Panc1 (cell line): ENCODE measurements at regions not wholly inside any gene's neighbourhood (a gene's known extent, or its start where the extent isn't known, plus 50 kb on each side); places are given as distances from the start of the nearest gene placed in this dataset.

ENCODE experiments used
- ATAC-seq: fragments of 200-7000 bp; cut with Tn5 transposase; 2 replicates; pipeline ENCODE4 v1.9.1; 2020; ENCODE audit warnings: mild to moderate bottlenecking, moderate library complexity
- BruUV-seq: library from RNA; stranded (reverse); fragments of 400-500 nt; replicated peaks from 2 replicates; lab custom pipeline; 2021; lab: Mats Ljungman, UMichigan
- CTCF ChIA-PET: fragments of 300-600 bp; sonication (Branson Sonifier 250); formaldehyde crosslinking; loops from one replicate; lab custom pipeline; 2022; ENCODE audit warnings: antibody characterized with exemption; lab: Charles Lee
- POLR2A ChIA-PET: fragments of 300-600 bp; sonication (Branson Sonifier 250); formaldehyde crosslinking; loops from one replicate; lab custom pipeline; 2022; ENCODE audit warnings: antibody characterized with exemption; lab: Charles Lee
- DNase-seq: peaks from one replicate; pipeline ENCODE4 v3.0.0-alpha.2; 2010; ENCODE audit warnings: low read depth, low spot score
- H3K27ac ChIP-seq: 2 replicates; pipeline ENCODE4 v1.5.1; 2011; ENCODE audit warnings: mild to moderate bottlenecking, low read length, inconsistent platforms
- H3K27me3 ChIP-seq: fragments of 200-500 bp; sonication (Bioruptor generic); 2 replicates; pipeline ENCODE4 v1.6.0; 2014; ENCODE audit warnings: low read length, inconsistent platforms; ENCODE audit not compliant: control insufficient read depth, insufficient read depth
- H3K36me3 ChIP-seq: fragments of 200-500 bp; sonication (Bioruptor generic); 2 replicates; pipeline ENCODE4 v1.5.1; 2014; ENCODE audit warnings: inconsistent platforms, mild to moderate bottlenecking, low read length, moderate library complexity; ENCODE audit not compliant: control insufficient read depth, insufficient read depth
- H3K4me1 ChIP-seq: 2 replicates; pipeline ENCODE4 v1.5.1; 2011; ENCODE audit warnings: inconsistent platforms, mild to moderate bottlenecking, low read length, moderate library complexity; ENCODE audit not compliant: control insufficient read depth, insufficient read depth
- H3K4me3 ChIP-seq, 2 experiments: 2 replicates each; pipeline ENCODE4 v1.5.1; 2011 to 2012; ENCODE audit warnings: low read depth in 2 of 2, low read length in 2 of 2, mild to moderate bottlenecking in 2 of 2, inconsistent platforms in 1 of 2, moderate library complexity in 1 of 2
- H3K9me3 ChIP-seq: fragments of 200-500 bp; sonication (Bioruptor generic); 2 replicates; pipeline ENCODE4 v1.5.1; 2014; ENCODE audit warnings: low read depth, mild to moderate bottlenecking, inconsistent platforms, low read length, moderate library complexity; ENCODE audit not compliant: control insufficient read depth, insufficient read depth
- CTCF ChIP-seq: fragments of 450-650 bp; IDR thresholded peaks from 2 replicates; pipeline ENCODE4 v1.5.1; 2017; ENCODE audit warnings: mild to moderate bottlenecking
- POLR2AphosphoS5 ChIP-seq: IDR thresholded peaks from 2 replicates; pipeline ENCODE4 v1.6.1; 2012; ENCODE audit warnings: mild to moderate bottlenecking, low read depth, low read length, moderate library complexity
- REST ChIP-seq, 2 experiments: IDR thresholded peaks; 2 replicates each; pipeline ENCODE4 v1.6.1; 2011 to 2012; ENCODE audit warnings: low read depth in 2 of 2, control low read depth in 1 of 2, low read length in 1 of 2, mild to moderate bottlenecking in 1 of 2, moderate library complexity in 1 of 2; ENCODE audit not compliant: insufficient read depth in 1 of 2
- SIN3A ChIP-seq: IDR thresholded peaks from 2 replicates; pipeline ENCODE4 v1.6.1; 2012; ENCODE audit warnings: low read depth, mild to moderate bottlenecking, low read length, moderate library complexity, borderline replicate concordance; ENCODE audit not compliant: insufficient read depth
- TCF7L2 ChIP-seq: IDR thresholded peaks from 2 replicates; pipeline ENCODE4 v1.6.1; 2011; ENCODE audit warnings: mild to moderate bottlenecking, low read depth, low read length, inconsistent platforms
- in situ Hi-C: cut with HindIII; loops from 2 replicates; pipeline ENCODE4 v1.10.0; 2016; ENCODE audit warnings: low sequenced_read_pairs, low pct_unique_long_range_greater_than_20kb
- intact Hi-C: fragments of 100-400 bp; cut with micrococcal nuclease; formaldehyde crosslinking; loops from one replicate; pipeline ENCODE4 v1.10.0; 2022; ENCODE audit not compliant: unreplicated experiment

- ATAC-seq, result no peak
- in situ Hi-C loops (no loop called here), intact Hi-C loops (no loop called here)
- no peak overlapping the region for H3K4me3 ChIP-seq
- no peak overlapping the region for H3K27ac ChIP-seq
- ChIA-PET POLR2A (no interaction called here), CTCF (no interaction called here)
- DNase-seq, result no peak
- no TSS peak for BruUV-seq
- TF ChIP-seq CTCF, result no peak
- TF ChIP-seq POLR2AphosphoS5, result no peak
- TF ChIP-seq TCF7L2, result no peak
- TF ChIP-seq SIN3A, result no peak
- no peaks in the 10 kb centered on the region for H3K36me3 ChIP-seq
- no peaks in the 10 kb centered on the region for H3K27me3 ChIP-seq
- H3K4me1 ChIP-seq, result no peaks in the 10 kb centered on the region
- H3K9me3 ChIP-seq, result no peaks in the 10 kb centered on the region
These were observed 83.0 kb upstream of the SGK1 start for GRCh38 chr6:134400941-134401340.

GRCh38 chr6:134398453-134398852 is 80.5 kb upstream of the SGK1 start:
- intact Hi-C loops, result no loop called here
- Histone ChIP-seq H3K4me1 (no peaks in the 10 kb centered on the region), H3K36me3 (no peaks in the 10 kb centered on the region), H3K27me3 (no peaks in the 10 kb centered on the region), H3K4me3 (no peak overlapping the region), H3K9me3 (no peaks in the 10 kb centered on the region), H3K27ac (no peak overlapping the region)
- ChIA-PET CTCF (no interaction called here), POLR2A (no interaction called here)
- TF ChIP-seq CTCF, result no peak
- no peak for TF ChIP-seq SIN3A
- TF ChIP-seq POLR2AphosphoS5, result no peak
- TF ChIP-seq TCF7L2, result no peak
- no peak for TF ChIP-seq REST (IDR thresholded peaks at IDR 0.05; ENCODE audit: insufficient read depth in 1 of 2, low read depth in 2 of 2, low read length in 1 of 2)
- in situ Hi-C loops, result no loop called here
- ATAC-seq, result no peak
- DNase-seq, result no peak
- BruUV-seq, result no TSS peak
